DOHH2 (cell line): ENCODE measurements at regions not wholly inside any gene's neighbourhood (a gene's known extent, or its start where the extent isn't known, plus 50 kb on each side); places are given as distances from the start of the nearest gene placed in this dataset.

ENCODE experiments used
- H3F3A ChIP-seq: fragments of 200-600 bp; sonication (generic), shearing (Covaris generic); 2 replicates; pipeline ENCODE4 v1.6.0; 2016; ENCODE audit warnings: antibody characterized with exemption, mild to moderate bottlenecking; ENCODE audit not compliant: control insufficient read depth, insufficient read depth
- H3K27ac ChIP-seq: fragments of 200-600 bp; sonication (generic); 2 replicates; pipeline ENCODE4 v1.5.1; 2014; ENCODE audit warnings: low read depth, mild to moderate bottlenecking, low read length, moderate library complexity
- H3K27me3 ChIP-seq: fragments of 200-600 bp; sonication (generic); 2 replicates; pipeline ENCODE4 v1.6.1; 2014; ENCODE audit warnings: mild to moderate bottlenecking, low read length, mixed read lengths; ENCODE audit not compliant: control insufficient read depth
- H3K36me3 ChIP-seq: fragments of 200-600 bp; sonication (generic); 2 replicates; pipeline ENCODE4 v1.6.1; 2014; ENCODE audit warnings: mild to moderate bottlenecking, low read length, moderate library complexity, mixed read lengths; ENCODE audit not compliant: control insufficient read depth
- H3K4me1 ChIP-seq: fragments of 200-600 bp; sonication (generic); 2 replicates; pipeline ENCODE4 v1.6.1; 2014; ENCODE audit warnings: mild to moderate bottlenecking, low read length, mixed read lengths; ENCODE audit not compliant: control insufficient read depth
- H3K4me2 ChIP-seq: fragments of 200-600 bp; sonication (generic); 2 replicates; pipeline ENCODE4 v1.6.0; 2014; ENCODE audit warnings: mild to moderate bottlenecking, low read length, moderate library complexity
- H3K4me3 ChIP-seq: fragments of 200-600 bp; sonication (generic); 2 replicates; pipeline ENCODE4 v1.5.1; 2014; ENCODE audit warnings: mild to moderate bottlenecking, low read length, mixed read lengths
- H3K79me2 ChIP-seq: fragments of 200-600 bp; sonication (generic); 2 replicates; pipeline ENCODE4 v1.6.1; 2014; ENCODE audit warnings: mild to moderate bottlenecking, low read length, mixed read lengths; ENCODE audit not compliant: control insufficient read depth
- H3K9me2 ChIP-seq: fragments of 200-600 bp; sonication (generic); replicated peaks from 2 replicates; pipeline ENCODE4 v1.6.1; 2014; ENCODE audit warnings: mild to moderate bottlenecking, low read length, mixed read lengths; ENCODE audit not compliant: control insufficient read depth
- H3K9me3 ChIP-seq: fragments of 200-600 bp; sonication (generic); 2 replicates; pipeline ENCODE4 v1.6.1; 2014; ENCODE audit warnings: antibody characterized with exemption, low read length, mixed read lengths; ENCODE audit not compliant: control insufficient read depth, insufficient read depth
- H4K20me1 ChIP-seq: fragments of 200-600 bp; sonication (generic); 2 replicates; pipeline ENCODE4 v1.6.0; 2014; ENCODE audit warnings: low read depth, mild to moderate bottlenecking, antibody characterized with exemption, low read length, moderate library complexity; ENCODE audit not compliant: control insufficient read depth, insufficient read depth
- EZH2phosphoT487 ChIP-seq: fragments of 200-600 bp; sonication (generic); IDR thresholded peaks from 2 replicates; pipeline ENCODE4 v1.6.1; 2017; ENCODE audit warnings: borderline replicate concordance, mild to moderate bottlenecking, antibody characterized with exemption, low read length, moderate library complexity, mixed read lengths
- TF ChIP-seq, protein P1 (sequence below): fragments of 200-600 bp; sonication (generic); IDR thresholded peaks from one replicate; pipeline ENCODE4 v1.5.1; 2014; ENCODE audit warnings: antibody characterized with exemption, mild to moderate bottlenecking, low read depth, low read length; ENCODE audit not compliant: poor library complexity, severe bottlenecking

DNA sequence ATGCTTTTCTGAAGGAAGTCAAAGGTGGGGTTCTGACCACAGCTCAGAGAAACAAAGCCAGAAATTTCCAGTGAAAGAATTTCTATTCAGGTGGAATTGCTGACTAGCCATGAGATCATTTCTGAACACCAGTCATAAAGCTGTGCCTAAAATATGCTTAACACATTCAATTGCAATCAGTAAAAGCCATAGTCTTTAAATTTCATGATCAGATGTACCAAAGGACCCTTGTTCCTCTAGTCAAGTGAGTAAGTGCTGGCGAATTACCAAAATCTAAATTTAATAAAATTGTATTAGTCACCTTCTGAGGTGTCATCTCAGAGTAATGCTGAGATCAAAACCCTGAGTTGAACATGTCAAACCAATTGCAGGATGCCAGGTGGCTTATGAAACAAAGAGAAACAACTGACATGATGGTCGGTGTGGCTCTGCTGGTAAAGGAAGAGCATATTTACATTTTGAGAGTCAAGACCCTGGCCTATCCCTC lies 334.2 kb upstream of the CCNH start:
- Histone ChIP-seq H3K4me3 (no peak overlapping the region), H3F3A (no peaks in the 10 kb centered on the region), H3K9me2 (no peaks in the 10 kb centered on the region), H3K27ac (no peak overlapping the region), H4K20me1 (no peaks in the 10 kb centered on the region), H3K79me2 (no peaks in the 10 kb centered on the region), H3K4me2 (no peak overlapping the region), H3K27me3 (no peaks in the 10 kb centered on the region), H3K4me1 (no peaks in the 10 kb centered on the region), H3K9me3 (no peaks in the 10 kb centered on the region), H3K36me3 (no peaks in the 10 kb centered on the region)
- TF ChIP-seq, protein P1, sequence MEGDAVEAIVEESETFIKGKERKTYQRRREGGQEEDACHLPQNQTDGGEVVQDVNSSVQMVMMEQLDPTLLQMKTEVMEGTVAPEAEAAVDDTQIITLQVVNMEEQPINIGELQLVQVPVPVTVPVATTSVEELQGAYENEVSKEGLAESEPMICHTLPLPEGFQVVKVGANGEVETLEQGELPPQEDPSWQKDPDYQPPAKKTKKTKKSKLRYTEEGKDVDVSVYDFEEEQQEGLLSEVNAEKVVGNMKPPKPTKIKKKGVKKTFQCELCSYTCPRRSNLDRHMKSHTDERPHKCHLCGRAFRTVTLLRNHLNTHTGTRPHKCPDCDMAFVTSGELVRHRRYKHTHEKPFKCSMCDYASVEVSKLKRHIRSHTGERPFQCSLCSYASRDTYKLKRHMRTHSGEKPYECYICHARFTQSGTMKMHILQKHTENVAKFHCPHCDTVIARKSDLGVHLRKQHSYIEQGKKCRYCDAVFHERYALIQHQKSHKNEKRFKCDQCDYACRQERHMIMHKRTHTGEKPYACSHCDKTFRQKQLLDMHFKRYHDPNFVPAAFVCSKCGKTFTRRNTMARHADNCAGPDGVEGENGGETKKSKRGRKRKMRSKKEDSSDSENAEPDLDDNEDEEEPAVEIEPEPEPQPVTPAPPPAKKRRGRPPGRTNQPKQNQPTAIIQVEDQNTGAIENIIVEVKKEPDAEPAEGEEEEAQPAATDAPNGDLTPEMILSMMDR: no peak

DNA sequence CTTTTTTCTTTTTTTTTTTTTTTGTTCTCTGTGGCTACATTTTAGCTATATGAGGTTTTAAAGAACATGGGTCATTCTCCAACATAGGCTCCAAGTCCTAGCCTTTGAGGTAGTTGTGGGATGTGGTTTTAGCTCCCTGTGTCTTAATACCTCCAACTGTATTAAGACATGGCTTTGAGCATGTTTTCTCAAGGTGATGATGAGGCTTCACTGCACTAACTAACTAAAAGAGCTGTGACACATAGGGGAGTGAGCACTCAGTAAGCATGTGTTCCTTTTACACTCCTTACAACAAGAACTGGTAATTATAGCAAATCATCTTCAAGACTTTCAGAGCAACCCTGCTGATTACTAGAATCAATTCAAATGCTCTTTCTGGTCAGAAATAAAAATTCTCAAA lies 333.6 kb upstream of the CCNH start:
- H4K20me1 ChIP-seq: no peaks in the 10 kb centered on the region
- no peak overlapping the region for H3K27ac ChIP-seq

DNA sequence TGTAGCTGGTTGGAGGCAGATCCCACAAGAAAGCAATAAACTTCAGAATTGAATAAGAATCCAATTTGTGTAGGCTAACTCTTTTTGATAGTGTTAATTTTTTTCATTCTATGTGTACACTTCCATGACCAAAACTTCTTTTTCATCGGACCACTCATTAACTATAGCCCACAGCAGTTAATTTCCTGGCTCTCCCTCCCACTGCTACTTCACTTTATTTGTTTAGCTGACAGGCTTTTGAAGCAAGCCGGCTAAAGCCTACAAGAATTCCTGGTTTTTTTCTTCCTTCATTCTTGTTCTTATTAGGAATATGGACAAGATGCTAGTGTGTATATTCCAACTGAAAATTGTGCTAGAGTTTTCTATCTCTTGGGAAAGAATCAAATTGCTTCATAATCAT lies 329.2 kb upstream of the CCNH start:
- H3K4me2 ChIP-seq: no peak overlapping the region
- H3K4me1 ChIP-seq: no peaks in the 10 kb centered on the region
- no peak overlapping the region for H3K27ac ChIP-seq
- H4K20me1 ChIP-seq: no peaks in the 10 kb centered on the region
- no peak overlapping the region for H3K4me3 ChIP-seq
- no peaks in the 10 kb centered on the region for H3F3A ChIP-seq
- no peaks in the 10 kb centered on the region for H3K79me2 ChIP-seq
- no peaks in the 10 kb centered on the region for H3K36me3 ChIP-seq
- H3K9me2 ChIP-seq: no peaks in the 10 kb centered on the region
- TF ChIP-seq, protein P1: no peak
- TF ChIP-seq EZH2phosphoT487: no peak
- H3K9me3 ChIP-seq: no peaks in the 10 kb centered on the region
- no peaks in the 10 kb centered on the region for H3K27me3 ChIP-seq

More for the DNA sequence above, 333.6 kb upstream of the CCNH start:
- no peak overlapping the region for H3K4me2 ChIP-seq
- H3K4me1 ChIP-seq: no peaks in the 10 kb centered on the region
- TF ChIP-seq, protein P1: no peak
- no peak for TF ChIP-seq EZH2phosphoT487
- no peaks in the 10 kb centered on the region for H3K9me3 ChIP-seq
- H3F3A ChIP-seq: no peaks in the 10 kb centered on the region
- no peaks in the 10 kb centered on the region for H3K9me2 ChIP-seq
- H3K4me3 ChIP-seq: no peak overlapping the region
- H3K27me3 ChIP-seq: no peaks in the 10 kb centered on the region
- H3K79me2 ChIP-seq: no peaks in the 10 kb centered on the region
- no peaks in the 10 kb centered on the region for H3K36me3 ChIP-seq

DNA sequence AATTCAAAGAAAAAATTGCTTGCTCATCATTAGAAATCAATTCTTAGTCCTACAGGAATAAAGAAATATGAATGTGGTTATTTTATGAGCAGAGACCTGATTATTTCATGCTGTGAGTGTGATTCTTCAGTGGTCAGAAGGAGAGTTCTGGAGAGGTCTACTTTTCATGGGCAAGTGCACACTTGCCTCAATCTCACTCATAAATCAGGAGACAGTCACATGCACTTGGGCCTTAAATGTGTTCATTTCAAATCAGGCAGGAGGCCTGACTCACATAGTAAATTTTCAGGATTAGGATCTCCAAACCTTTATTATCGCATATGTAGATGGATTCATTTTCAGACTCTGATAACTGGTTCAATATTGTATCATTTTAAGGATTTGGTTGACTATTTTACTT lies 323.2 kb upstream of the CCNH start:
- no peaks in the 10 kb centered on the region for H3F3A ChIP-seq
- H3K36me3 ChIP-seq: no peaks in the 10 kb centered on the region
- H3K4me1 ChIP-seq: peaks cover 9% of the 10 kb centered on the region

More for the DNA sequence above, 323.2 kb upstream of the CCNH start:
- Histone ChIP-seq H3K9me3 (no peaks in the 10 kb centered on the region), H3K27ac (no peak overlapping the region), H3K4me2 (no peak overlapping the region), H3K9me2 (no peaks in the 10 kb centered on the region), H4K20me1 (no peaks in the 10 kb centered on the region), H3K79me2 (no peaks in the 10 kb centered on the region), H3K27me3 (no peaks in the 10 kb centered on the region), H3K4me3 (no peak overlapping the region)
- no peak for TF ChIP-seq EZH2phosphoT487
- TF ChIP-seq, protein P1: no peak
